ENCODE measurements at regions not wholly inside any gene's neighbourhood (a gene's known extent, or its start where the extent isn't known, plus 50 kb on each side); places are given as distances from the start of the nearest gene placed in this dataset.
"Not testable (repeated sequence)": the region's sequence is repeated elsewhere in the genome, so short reads cannot be mapped to it uniquely, and the experiment has no call there.

DNA sequence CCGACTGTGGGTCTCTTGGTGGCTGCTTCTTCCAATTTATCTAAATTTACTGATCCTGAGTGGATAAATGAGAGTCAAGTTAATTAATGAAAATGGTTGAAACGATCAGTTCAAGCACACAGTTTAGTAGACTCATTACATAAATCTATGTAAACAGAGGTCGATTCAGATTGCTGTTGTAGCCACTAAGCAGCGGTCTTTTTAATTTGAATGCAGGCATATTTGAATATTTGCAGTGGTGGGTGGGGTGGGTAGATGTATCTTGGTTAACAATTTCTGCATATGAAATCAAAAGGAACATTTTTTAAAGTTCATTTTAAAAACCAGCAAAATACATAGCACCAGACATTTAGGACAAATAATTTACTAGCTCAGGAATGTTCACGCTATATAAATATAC, 325.9 kb downstream of the KLF12 start:
- no peaks in the 10 kb centered on the region for H3K9me3 ChIP-seq
- intact Hi-C loops (cut with DNase I), result no loop called here
- 52 to 63% (median 61%) methylated on average over 5 of the region's 5 CpGs for WGBS, 3 donors
- TF ChIP-seq POLR2A (IDR thresholded peaks at IDR 0.05), result no peak
- H3K4me1 ChIP-seq (ENCODE audit: insufficient read depth), result no peaks in the 10 kb centered on the region
- H3K4me3 ChIP-seq, result no peak overlapping the region
- H3K27ac ChIP-seq, result no peak overlapping the region
- no peaks in the 10 kb centered on the region for H3K27me3 ChIP-seq
- no peaks in the 10 kb centered on the region for H3K36me3 ChIP-seq
- DNase-seq, result no peak

DNA sequence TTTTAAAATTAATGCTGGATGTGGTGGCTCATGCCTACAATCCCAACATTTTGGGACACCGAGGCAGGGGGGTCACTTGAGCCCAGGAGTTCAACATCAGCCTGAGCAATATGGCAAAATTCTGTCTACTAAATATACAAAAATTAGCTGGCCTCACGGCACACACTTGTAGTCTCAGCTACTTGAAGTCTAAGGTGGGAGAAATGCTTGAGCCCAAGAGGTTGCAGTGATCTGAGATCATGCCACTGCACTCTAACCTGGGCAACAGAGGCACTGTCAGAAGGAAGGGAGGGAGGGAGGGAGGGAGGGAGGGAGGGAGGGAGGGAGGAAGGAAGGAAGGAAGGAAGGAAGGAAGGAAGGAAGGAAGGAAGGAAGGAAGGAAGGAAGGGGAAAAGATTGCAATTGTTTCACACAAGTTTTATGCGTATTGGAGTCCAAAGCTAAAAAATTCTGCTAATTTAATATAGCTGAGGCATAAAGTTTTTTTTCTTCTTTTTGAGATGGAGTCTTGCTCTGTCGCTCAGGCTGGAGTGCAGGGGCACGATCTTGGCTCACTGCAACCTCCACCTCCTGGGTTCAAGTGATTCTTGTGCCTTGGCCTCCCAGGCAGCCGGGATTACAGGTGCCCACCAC, 328.8 kb downstream of the KLF12 start:
- H3K9me3 ChIP-seq, result not testable (repeated sequence)

DNA sequence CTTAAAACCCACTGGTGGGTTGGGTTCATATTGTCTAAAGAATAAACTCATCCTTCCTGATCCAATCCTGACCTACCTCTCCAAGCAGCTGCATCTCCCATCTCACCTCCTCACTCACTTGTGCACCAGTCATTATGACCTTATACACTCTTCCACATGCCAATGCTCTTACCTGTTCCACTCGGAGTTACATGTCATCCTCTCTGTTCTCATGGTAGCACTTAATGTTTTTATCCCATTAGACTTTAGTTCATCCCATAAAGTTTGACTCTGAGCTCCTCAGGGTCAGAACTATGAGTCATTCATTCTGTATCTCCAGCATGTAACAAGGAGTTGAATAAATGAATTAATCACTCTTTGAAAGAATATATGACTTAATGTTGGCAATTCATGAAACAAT, 330.2 kb downstream of the KLF12 start:
- H3K27me3 ChIP-seq, result no peaks in the 10 kb centered on the region
- 48 to 66% (median 55%) methylated on average over 1 of the region's 1 CpG for WGBS, 3 donors
- no peaks in the 10 kb centered on the region for H3K36me3 ChIP-seq
- no peak for DNase-seq
- H3K4me3 ChIP-seq, result no peak overlapping the region
- no peak overlapping the region for H3K27ac ChIP-seq
- no peaks in the 10 kb centered on the region for H3K9me3 ChIP-seq
- TF ChIP-seq POLR2A (IDR thresholded peaks at IDR 0.05) (no peak), EP300 (IDR thresholded peaks at IDR 0.05) (no peak)
- TF ChIP-seq, protein P1, sequence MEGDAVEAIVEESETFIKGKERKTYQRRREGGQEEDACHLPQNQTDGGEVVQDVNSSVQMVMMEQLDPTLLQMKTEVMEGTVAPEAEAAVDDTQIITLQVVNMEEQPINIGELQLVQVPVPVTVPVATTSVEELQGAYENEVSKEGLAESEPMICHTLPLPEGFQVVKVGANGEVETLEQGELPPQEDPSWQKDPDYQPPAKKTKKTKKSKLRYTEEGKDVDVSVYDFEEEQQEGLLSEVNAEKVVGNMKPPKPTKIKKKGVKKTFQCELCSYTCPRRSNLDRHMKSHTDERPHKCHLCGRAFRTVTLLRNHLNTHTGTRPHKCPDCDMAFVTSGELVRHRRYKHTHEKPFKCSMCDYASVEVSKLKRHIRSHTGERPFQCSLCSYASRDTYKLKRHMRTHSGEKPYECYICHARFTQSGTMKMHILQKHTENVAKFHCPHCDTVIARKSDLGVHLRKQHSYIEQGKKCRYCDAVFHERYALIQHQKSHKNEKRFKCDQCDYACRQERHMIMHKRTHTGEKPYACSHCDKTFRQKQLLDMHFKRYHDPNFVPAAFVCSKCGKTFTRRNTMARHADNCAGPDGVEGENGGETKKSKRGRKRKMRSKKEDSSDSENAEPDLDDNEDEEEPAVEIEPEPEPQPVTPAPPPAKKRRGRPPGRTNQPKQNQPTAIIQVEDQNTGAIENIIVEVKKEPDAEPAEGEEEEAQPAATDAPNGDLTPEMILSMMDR (IDR thresholded peaks at IDR 0.05), result no peak
- intact Hi-C loops (cut with DNase I), result no loop called here
- no peaks in the 10 kb centered on the region for H3K4me1 ChIP-seq (ENCODE audit: insufficient read depth)

More for the DNA sequence above, 328.8 kb downstream of the KLF12 start:
- intact Hi-C loops (cut with DNase I); H3K27ac ChIP-seq; H3K27me3 ChIP-seq; H3K36me3 ChIP-seq; H3K4me3 ChIP-seq; H3K4me1 ChIP-seq (ENCODE audit: insufficient read depth); DNase-seq: not testable (repeated sequence)
- WGBS, 3 donors, result 97 to 98% (median 98%) methylated on average over 6 of the region's 6 CpGs

DNA sequence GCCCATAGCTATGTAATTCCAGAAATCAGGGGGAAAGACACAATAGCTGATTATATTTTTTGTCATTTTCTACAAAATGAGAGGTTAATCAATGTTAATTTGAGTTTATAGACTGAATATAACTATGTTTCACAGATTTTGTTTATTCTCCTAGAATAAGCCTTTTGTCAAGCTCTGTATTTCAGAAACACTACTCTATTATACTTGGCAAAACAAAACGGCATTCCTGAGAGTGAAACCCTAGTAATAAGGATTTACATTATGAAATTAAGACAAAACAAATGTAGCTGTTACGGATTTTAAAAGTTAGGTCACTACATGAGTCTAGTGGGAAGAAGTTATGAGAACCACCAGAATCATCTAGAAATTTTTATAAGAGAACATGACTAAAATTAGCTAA, 334.2 kb downstream of the KLF12 start:
- no peaks in the 10 kb centered on the region for H3K9me3 ChIP-seq
- no peaks in the 10 kb centered on the region for H3K27me3 ChIP-seq
- intact Hi-C loops (cut with DNase I), result no loop called here
- no peak overlapping the region for H3K27ac ChIP-seq
- no peak for DNase-seq
- WGBS, 3 donors, result 75 to 83% (median 79%) methylated on average over 2 of the region's 2 CpGs
- H3K4me1 ChIP-seq (ENCODE audit: insufficient read depth), result no peaks in the 10 kb centered on the region
- H3K4me3 ChIP-seq, result no peak overlapping the region
- no peaks in the 10 kb centered on the region for H3K36me3 ChIP-seq
- TF ChIP-seq POLR2A (IDR thresholded peaks at IDR 0.05) (no peak), EP300 (IDR thresholded peaks at IDR 0.05) (no peak)
- TF ChIP-seq, protein P1 (IDR thresholded peaks at IDR 0.05), result no peak

DNA sequence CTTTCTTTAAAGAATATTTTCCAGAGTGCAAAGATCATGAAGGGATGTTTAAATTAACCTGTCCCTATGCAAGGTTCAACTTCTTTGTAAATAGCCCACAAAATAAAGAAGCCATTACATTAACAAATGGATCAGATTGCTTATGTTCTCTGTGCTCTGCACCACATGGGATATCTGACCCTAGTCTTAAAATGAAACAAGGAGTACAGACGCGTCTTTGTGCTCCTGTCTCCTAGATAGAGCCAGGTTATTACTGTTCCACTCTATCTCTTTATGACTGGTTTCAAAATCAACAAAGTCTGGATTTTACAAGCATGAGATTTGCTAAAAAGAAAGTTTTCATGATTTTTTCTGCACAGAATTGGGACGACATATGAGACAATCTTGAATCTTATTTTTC, 339.4 kb downstream of the KLF12 start:
- Histone ChIP-seq H3K4me3 (no peak overlapping the region), H3K27ac (no peak overlapping the region), H3K4me1 (ENCODE audit: insufficient read depth) (no peaks in the 10 kb centered on the region), H3K9me3 (no peaks in the 10 kb centered on the region), H3K36me3 (no peaks in the 10 kb centered on the region), H3K27me3 (no peaks in the 10 kb centered on the region)
- no peak for DNase-seq
- intact Hi-C loops (cut with DNase I), result no loop called here
- 91 to 94% (median 92%) methylated on average over 3 of the region's 3 CpGs for WGBS, 3 donors
- TF ChIP-seq POLR2A (IDR thresholded peaks at IDR 0.05) (no peak), EP300 (IDR thresholded peaks at IDR 0.05) (no peak)
- TF ChIP-seq, protein P1 (IDR thresholded peaks at IDR 0.05), result no peak

Measured in ovary (tissue), 7 donors.